CMK (cell line): ENCODE measurements at regions not wholly inside any gene's neighbourhood (a gene's known extent, or its start where the extent isn't known, plus 50 kb on each side); places are given as distances from the start of the nearest gene placed in this dataset.

Source experiments
- DNase-seq: peaks from one replicate; pipeline ENCODE4 v3.0.0-alpha.2; 2010; ENCODE audit warnings: low read depth

GRCh38 chr1:192238421-192238820, 78.4 kb upstream of the RGS21 start:
- no peak for DNase-seq

- DNase-seq = no peak
Measured at GRCh38 chr1:192243721-192244120, 73.1 kb upstream of the RGS21 start.

- DNase-seq = no peak
Measured at GRCh38 chr1:192251735-192252134, 65.1 kb upstream of the RGS21 start.

GRCh38 chr1:192252776-192253175, 64.0 kb upstream of the RGS21 start:
- no peak for DNase-seq

GRCh38 chr1:192256674-192257334, 60.0 kb upstream of the RGS21 start:
- peak; percentile 72 for DNase-seq

- DNase-seq = peak; percentile 24
Measured at GRCh38 chr1:192260076-192260475, 56.7 kb upstream of the RGS21 start.

- DNase-seq = no peak
Measured at GRCh38 chr1:192261476-192261875, 55.3 kb upstream of the RGS21 start.

GRCh38 chr1:192263436-192263835, 53.4 kb upstream of the RGS21 start:
- DNase-seq = no peak

GRCh38 chr1:192265516-192266173, 51.1 kb upstream of the RGS21 start:
- DNase-seq = no peak

GRCh38 chr1:192266645-192267044, 50.1 kb upstream of the RGS21 start:
- DNase-seq = peak; percentile 29
